ENCODE measurements at regions not wholly inside any gene's neighbourhood (a gene's known extent, or its start where the extent isn't known, plus 50 kb on each side); places are given as distances from the start of the nearest gene placed in this dataset.

GRCh38 chr5:165143741-165144140 is 1638.3 kb downstream of the MAT2B start:
- no peak for TF ChIP-seq CTCF (IDR thresholded peaks at IDR 0.05)
- no peak for DNase-seq (ENCODE audit: low spot score)
- Histone ChIP-seq H3K4me3 (no peak overlapping the region), H3K27ac (no peak overlapping the region)

GRCh38 chr5:165149431-165149830 is 1644.0 kb downstream of the MAT2B start:
- TF ChIP-seq CTCF (IDR thresholded peaks at IDR 0.05): no peak
- H3K27ac ChIP-seq: no peak overlapping the region
- DNase-seq (ENCODE audit: low spot score): no peak
- H3K4me3 ChIP-seq: no peak overlapping the region

- H3K27ac ChIP-seq: no peak overlapping the region
- TF ChIP-seq CTCF (IDR thresholded peaks at IDR 0.05): no peak
- DNase-seq (ENCODE audit: low spot score): no peak
- no peak overlapping the region for H3K4me3 ChIP-seq
Observed at GRCh38 chr5:165152058-165152457, 1646.6 kb downstream of the MAT2B start.

GRCh38 chr5:165157219-165157618 is 1651.8 kb downstream of the MAT2B start:
- no peak for TF ChIP-seq CTCF (IDR thresholded peaks at IDR 0.05)
- H3K27ac ChIP-seq: no peak overlapping the region
- H3K4me3 ChIP-seq: no peak overlapping the region
- no peak for DNase-seq (ENCODE audit: low spot score)

GRCh38 chr5:165161204-165161603 is 1655.8 kb downstream of the MAT2B start:
- TF ChIP-seq CTCF (IDR thresholded peaks at IDR 0.05): no peak
- H3K4me3 ChIP-seq: no peak overlapping the region
- no peak for DNase-seq (ENCODE audit: low spot score)
- H3K27ac ChIP-seq: no peak overlapping the region

- Histone ChIP-seq H3K4me3 (no peak overlapping the region), H3K27ac (no peak overlapping the region)
- TF ChIP-seq CTCF (IDR thresholded peaks at IDR 0.05): no peak
- DNase-seq (ENCODE audit: low spot score): no peak
Observed at GRCh38 chr5:165163861-165164260, 1658.4 kb downstream of the MAT2B start.

- DNase-seq (ENCODE audit: low spot score): no peak
- Histone ChIP-seq H3K27ac (no peak overlapping the region), H3K4me3 (no peak overlapping the region)
- no peak for TF ChIP-seq CTCF (IDR thresholded peaks at IDR 0.05)
Observed at GRCh38 chr5:165173651-165174050, 1668.2 kb downstream of the MAT2B start.
